ENCODE measurements at regions not wholly inside any gene's neighbourhood (a gene's known extent, or its start where the extent isn't known, plus 50 kb on each side); places are given as distances from the start of the nearest gene placed in this dataset.

DNA sequence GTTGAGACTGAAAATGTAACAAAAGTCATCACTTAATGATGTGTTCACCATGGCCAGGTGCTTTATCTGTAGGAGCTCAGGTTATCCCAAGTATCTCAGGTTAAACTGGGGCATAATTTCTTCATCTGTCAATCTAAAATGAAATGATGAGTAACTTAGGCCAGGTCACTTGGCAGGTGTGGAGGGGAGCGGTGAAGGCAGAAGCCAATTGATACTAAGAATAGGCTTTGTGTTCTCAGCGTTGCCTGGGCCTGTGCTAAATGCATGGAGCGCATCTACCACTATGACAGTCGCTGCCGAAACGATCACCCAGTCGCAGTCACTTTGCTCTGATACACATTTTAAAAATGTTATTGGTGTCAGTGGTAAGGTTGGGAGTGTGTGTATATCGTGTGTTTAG lies 91.6 kb downstream of the FGF9 start:
- ChIA-PET CTCF (no interaction called here), POLR2A (no interaction called here)
- no peaks in the 10 kb centered on the region for H3K9me3 ChIP-seq (ENCODE audit: control insufficient read depth, insufficient read depth, low read depth, low read length)
- no peaks in the 10 kb centered on the region for H3K4me1 ChIP-seq (ENCODE audit: control insufficient read depth, insufficient read depth, low read length)
- TF ChIP-seq ZNF174 (tag by site-specific recombination; IDR thresholded peaks at IDR 0.05) (no peak), MYNN (tag by site-specific recombination; IDR thresholded peaks at IDR 0.05; ENCODE audit: borderline replicate concordance) (no peak), ZNF521 (tag by site-specific recombination; IDR thresholded peaks at IDR 0.05) (no peak), ZNF184 (tag by site-specific recombination; IDR thresholded peaks at IDR 0.05) (no peak), HOXC10 (CRISPR knock-in tag; IDR thresholded peaks at IDR 0.05) (no peak), ZBTB8A (tag by site-specific recombination; IDR thresholded peaks at IDR 0.05) (no peak), ZFP37 (tag by site-specific recombination; IDR thresholded peaks at IDR 0.05) (no peak), ZNF140 (tag by site-specific recombination; IDR thresholded peaks at IDR 0.05) (no peak), ZNF664 (tag by site-specific recombination; IDR thresholded peaks at IDR 0.05) (no peak)
- TF ChIP-seq, protein P1, sequence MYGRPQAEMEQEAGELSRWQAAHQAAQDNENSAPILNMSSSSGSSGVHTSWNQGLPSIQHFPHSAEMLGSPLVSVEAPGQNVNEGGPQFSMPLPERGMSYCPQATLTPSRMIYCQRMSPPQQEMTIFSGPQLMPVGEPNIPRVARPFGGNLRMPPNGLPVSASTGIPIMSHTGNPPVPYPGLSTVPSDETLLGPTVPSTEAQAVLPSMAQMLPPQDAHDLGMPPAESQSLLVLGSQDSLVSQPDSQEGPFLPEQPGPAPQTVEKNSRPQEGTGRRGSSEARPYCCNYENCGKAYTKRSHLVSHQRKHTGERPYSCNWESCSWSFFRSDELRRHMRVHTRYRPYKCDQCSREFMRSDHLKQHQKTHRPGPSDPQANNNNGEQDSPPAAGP (tag by site-specific recombination; IDR thresholded peaks at IDR 0.05), result no peak
- no peak overlapping the region for H3K27ac ChIP-seq (ENCODE audit: extremely low read depth, low read depth, low read length)
- H3K36me3 ChIP-seq (ENCODE audit: control insufficient read depth in 2 of 2, insufficient read depth in 1 of 2, low read length in 2 of 2), result no peaks in the 10 kb centered on the region
- H3K4me3 ChIP-seq (ENCODE audit: low read depth, low read length), result no peak overlapping the region

- Histone ChIP-seq H3K27ac (ENCODE audit: extremely low read depth, low read depth, low read length) (no peak overlapping the region), H3K9me3 (ENCODE audit: control insufficient read depth, insufficient read depth, low read depth, low read length) (no peaks in the 10 kb centered on the region), H3K4me3 (ENCODE audit: low read depth, low read length) (no peak overlapping the region), H3K36me3 (ENCODE audit: control insufficient read depth in 2 of 2, insufficient read depth in 1 of 2, low read length in 2 of 2) (no peaks in the 10 kb centered on the region), H3K4me1 (ENCODE audit: control insufficient read depth, insufficient read depth, low read length) (no peaks in the 10 kb centered on the region)
- ChIA-PET CTCF (no interaction called here), POLR2A (no interaction called here)
- TF ChIP-seq PRDM1 (tag by site-specific recombination; IDR thresholded peaks at IDR 0.05) (no peak), ZBTB20 (tag by site-specific recombination; IDR thresholded peaks at IDR 0.05) (no peak), PRDM2 (tag by site-specific recombination; IDR thresholded peaks at IDR 0.05; ENCODE audit: borderline replicate concordance) (no peak), ZSCAN30 (tag by site-specific recombination; IDR thresholded peaks at IDR 0.05) (no peak), ZNF600 (tag by site-specific recombination; IDR thresholded peaks at IDR 0.05) (no peak), ZNF23 (tag by site-specific recombination; IDR thresholded peaks at IDR 0.05; ENCODE audit: borderline replicate concordance) (no peak), ZBTB8A (tag by site-specific recombination; IDR thresholded peaks at IDR 0.05) (no peak), ZFHX2 (tag by site-specific recombination; conservative IDR thresholded peaks at IDR 0.05) (no peak), HOXA7 (CRISPR knock-in tag; IDR thresholded peaks at IDR 0.05; ENCODE audit: borderline replicate concordance) (no peak), ZNF768 (tag by site-specific recombination; IDR thresholded peaks at IDR 0.05) (no peak), ZNF214 (tag by site-specific recombination; IDR thresholded peaks at IDR 0.05; ENCODE audit: borderline replicate concordance) (no peak), ZFP37 (tag by site-specific recombination; IDR thresholded peaks at IDR 0.05) (no peak), ZNF2 (tag by site-specific recombination; IDR thresholded peaks at IDR 0.05) (no peak), ZNF654 (tag by site-specific recombination; IDR thresholded peaks at IDR 0.05; ENCODE audit: low read depth) (no peak), ZNF138 (tag by site-specific recombination; IDR thresholded peaks at IDR 0.05; ENCODE audit: borderline replicate concordance) (no peak), IKZF3 (tag by site-specific recombination; IDR thresholded peaks at IDR 0.05) (no peak), ZNF558 (tag by site-specific recombination; IDR thresholded peaks at IDR 0.05) (no peak)
- TF ChIP-seq, protein P2, sequence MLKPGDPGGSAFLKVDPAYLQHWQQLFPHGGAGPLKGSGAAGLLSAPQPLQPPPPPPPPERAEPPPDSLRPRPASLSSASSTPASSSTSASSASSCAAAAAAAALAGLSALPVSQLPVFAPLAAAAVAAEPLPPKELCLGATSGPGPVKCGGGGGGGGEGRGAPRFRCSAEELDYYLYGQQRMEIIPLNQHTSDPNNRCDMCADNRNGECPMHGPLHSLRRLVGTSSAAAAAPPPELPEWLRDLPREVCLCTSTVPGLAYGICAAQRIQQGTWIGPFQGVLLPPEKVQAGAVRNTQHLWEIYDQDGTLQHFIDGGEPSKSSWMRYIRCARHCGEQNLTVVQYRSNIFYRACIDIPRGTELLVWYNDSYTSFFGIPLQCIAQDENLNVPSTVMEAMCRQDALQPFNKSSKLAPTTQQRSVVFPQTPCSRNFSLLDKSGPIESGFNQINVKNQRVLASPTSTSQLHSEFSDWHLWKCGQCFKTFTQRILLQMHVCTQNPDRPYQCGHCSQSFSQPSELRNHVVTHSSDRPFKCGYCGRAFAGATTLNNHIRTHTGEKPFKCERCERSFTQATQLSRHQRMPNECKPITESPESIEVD (tag by site-specific recombination; IDR thresholded peaks at IDR 0.05), result no peak
- TF ChIP-seq, protein P3, sequence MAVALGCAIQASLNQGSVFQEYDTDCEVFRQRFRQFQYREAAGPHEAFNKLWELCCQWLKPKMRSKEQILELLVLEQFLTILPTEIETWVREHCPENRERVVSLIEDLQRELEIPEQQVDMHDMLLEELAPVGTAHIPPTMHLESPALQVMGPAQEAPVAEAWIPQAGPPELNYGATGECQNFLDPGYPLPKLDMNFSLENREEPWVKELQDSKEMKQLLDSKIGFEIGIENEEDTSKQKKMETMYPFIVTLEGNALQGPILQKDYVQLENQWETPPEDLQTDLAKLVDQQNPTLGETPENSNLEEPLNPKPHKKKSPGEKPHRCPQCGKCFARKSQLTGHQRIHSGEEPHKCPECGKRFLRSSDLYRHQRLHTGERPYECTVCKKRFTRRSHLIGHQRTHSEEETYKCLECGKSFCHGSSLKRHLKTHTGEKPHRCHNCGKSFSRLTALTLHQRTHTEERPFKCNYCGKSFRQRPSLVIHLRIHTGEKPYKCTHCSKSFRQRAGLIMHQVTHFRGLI (tag by site-specific recombination; IDR thresholded peaks at IDR 0.05), result no peak
These were observed 96.2 kb downstream of the FGF9 start for GRCh38 chr13:21767032-21767431.
